Activated CD8-positive, alpha-beta memory T cell treated with anti-CD3 and anti-CD28 coated beads, Interleukin-2, amount 50 U/mL, for 4 hours (primary cell): ENCODE measurements at regions not wholly inside any gene's neighbourhood (a gene's known extent, or its start where the extent isn't known, plus 50 kb on each side); places are given as distances from the start of the nearest gene placed in this dataset.

ENCODE experiments used
- DNase-seq: peaks from one replicate; pipeline ENCODE4 v3.0.0-alpha.2; 2020

GRCh38 chr14:62027958-62028357, 265.7 kb downstream of the SNAPC1 start:
- DNase-seq: no peak

DNA sequence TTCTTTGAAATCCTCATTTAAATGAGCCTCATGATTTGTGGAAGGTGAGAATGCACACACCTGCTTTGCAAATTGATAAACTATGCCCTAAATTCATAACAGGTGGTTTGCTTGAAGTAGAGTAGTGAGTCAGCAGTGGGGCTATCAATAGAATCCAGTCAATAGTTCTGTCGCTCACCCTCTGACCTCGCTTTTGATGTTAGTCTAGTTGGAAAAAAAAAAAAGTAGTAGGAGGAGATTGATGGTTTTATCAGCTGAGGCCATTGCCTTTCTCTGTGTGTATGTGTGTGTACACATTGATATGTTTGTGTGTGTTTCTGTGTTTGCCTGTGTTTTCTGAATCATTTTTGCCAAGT, 267.3 kb downstream of the SNAPC1 start:
- DNase-seq: no peak

DNA sequence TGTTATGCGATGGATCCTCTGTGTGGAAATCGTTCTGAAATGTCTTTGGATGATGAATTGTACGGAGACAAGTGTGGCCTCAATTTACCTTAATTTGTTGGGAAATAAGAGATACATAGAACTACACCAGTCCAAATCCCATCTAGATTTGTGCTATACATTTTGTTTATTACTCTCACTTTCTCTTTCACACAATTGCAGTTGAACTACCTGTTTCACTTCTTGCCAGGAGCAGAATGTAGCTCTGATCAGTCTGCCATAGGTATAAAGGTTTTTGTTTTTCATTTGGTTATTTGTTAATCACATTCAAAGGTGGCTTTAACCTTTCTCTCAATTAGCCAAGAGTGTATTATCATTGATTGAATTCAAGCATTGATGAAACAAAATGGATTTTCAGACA, 268.2 kb downstream of the SNAPC1 start:
- no peak for DNase-seq

DNA sequence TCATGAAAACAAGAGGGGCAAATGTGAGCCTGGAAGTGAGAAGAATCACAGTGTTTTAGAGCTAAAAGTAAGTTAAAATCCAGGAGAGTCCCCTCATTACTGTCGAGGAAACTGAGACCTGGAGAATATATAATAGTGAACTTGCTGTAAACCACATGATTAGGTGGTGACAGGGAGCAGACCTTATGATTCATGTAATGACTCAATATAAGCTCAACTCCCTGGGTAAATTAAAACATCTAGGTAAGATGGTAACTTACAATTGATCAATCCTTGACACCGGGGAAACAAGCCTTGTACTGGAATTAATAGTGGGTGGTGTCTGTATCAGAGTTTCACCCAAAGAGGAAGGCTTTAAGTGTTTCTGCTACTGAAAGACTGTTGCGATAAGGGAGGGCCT, 269.3 kb downstream of the SNAPC1 start:
- DNase-seq: no peak

DNA sequence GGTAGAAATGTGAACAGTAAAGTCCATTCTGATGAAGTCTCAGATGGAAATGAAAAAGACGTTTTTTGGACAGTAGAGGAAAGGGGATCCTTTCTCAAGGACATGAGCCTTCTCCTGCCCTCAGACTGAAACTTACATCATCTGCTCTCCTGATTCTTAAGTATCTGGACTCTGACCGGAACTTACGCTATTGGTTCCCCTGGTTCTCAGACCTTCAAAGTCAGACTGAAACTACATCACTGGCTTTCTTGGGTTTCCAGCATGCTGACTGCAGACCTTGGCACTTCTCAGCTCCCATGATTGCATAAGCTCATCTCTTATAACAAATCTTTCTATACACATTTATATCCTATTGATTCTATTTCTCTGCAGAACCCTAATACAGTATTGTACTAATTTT, 291.0 kb downstream of the SNAPC1 start:
- DNase-seq: no peak

- no peak for DNase-seq
Observed at GRCh38 chr14:62056789-62057188, 294.6 kb downstream of the SNAPC1 start.

DNA sequence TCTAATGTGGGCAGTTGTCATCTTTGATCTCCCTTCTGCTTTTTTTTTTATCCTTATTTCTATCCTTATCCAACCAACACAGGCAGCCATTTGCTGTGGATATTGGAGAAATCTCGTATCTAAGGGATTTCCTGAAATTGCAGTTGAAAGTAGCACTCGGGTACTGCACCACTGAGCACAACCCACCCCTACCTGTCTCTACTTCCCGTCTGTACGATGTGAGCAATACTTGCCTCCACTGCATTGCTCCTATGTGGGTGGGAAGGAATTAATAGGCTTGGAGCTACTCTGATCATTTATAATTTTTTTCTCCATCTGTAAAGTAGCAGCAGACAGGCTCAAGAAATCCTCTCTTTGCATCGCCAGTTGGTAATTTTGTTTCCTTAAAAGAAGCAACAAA, 300.4 kb downstream of the SNAPC1 start:
- DNase-seq: no peak

GRCh38 chr14:62064751-62065323, 302.6 kb downstream of the SNAPC1 start:
- no peak for DNase-seq

DNA sequence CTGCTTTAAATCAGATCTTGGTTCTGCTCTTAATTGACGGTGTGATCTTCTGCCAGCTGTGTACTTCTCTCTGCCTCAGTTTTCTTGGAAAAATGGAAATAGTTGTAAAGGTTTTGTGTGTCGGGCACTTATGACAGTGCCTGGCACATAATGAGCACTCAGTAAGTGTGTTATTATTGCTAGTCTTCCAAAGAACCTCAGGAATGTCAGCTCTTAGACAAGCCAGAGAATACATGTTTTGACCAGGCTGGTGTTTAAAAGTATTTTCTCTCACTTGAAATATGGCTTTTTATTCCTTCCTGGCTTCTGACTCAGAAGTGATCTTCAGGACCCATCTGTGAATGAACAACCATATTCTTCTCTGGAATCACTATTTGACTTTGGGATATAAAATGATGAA, 304.1 kb downstream of the SNAPC1 start:
- DNase-seq: no peak

DNA sequence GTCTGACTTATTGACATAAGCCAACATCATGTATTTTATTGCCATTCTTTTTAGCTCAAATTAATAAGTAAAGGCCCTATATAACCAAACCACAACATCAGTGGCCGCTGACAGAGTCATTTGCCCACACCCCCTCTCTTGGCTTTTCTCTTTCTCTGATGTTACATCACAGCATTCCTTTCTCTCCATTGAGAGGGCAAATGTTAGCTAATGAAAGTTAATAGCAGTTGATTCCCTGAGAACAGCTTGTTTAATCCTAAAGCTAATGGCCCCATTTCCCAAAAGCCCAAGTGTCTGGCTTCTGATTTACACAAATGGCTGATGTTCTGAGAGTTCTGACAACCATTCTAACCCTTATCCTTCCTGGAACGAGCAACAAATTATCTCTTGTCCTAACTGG, 308.8 kb downstream of the SNAPC1 start:
- DNase-seq: no peak

GRCh38 chr14:62076368-62076767, 314.1 kb downstream of the SNAPC1 start:
- DNase-seq: no peak

GRCh38 chr14:62076825-62077605, 314.8 kb downstream of the SNAPC1 start:
- DNase-seq: no peak

DNA sequence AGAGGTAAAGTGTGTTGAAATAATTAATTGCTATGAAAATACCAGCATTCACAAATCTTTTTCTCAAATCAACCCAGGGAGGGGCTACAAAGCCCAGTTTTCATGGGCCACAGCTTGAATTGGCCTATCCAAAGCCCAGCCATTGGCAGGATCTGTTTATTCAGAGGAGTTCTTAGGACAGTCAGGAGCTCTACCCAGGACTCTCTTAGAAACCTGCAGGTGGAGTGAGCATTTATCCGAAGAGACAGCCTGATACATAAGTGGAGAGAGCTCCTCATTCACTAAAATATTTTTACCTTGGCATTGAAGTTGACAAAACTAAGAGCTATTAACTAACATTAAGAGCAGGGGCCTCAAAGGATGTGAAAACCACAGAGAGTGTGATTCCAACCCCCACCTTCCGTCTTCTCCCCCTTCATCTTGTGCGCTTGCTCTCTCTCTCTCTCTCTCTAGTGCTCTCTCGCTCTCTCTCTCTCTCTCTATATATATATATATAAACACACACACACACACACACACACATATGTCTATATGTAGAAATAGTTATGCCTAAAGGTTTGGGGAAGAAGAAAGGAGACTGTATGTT, 315.5 kb downstream of the SNAPC1 start:
- no peak for DNase-seq

DNA sequence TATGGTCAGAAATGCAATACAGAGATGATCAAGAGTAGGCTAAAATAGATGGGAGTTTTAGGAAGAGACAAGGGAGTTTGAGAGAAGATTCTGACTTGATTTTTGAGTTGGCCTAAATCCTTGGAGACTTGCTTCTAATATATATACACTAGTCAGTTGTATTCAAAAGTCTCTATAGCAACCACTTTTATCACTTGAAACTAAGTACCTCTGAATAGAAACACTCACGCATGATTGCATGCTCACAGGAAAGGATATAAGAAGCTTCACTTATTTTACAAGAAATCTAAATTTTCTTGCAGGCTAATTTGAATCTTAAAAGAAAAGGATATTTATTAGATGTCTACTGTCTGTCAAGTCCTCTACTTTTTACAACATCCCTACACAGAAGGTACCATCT, 316.8 kb downstream of the SNAPC1 start:
- no peak for DNase-seq

GRCh38 chr14:62081012-62081612, 318.9 kb downstream of the SNAPC1 start:
- no peak for DNase-seq

DNA sequence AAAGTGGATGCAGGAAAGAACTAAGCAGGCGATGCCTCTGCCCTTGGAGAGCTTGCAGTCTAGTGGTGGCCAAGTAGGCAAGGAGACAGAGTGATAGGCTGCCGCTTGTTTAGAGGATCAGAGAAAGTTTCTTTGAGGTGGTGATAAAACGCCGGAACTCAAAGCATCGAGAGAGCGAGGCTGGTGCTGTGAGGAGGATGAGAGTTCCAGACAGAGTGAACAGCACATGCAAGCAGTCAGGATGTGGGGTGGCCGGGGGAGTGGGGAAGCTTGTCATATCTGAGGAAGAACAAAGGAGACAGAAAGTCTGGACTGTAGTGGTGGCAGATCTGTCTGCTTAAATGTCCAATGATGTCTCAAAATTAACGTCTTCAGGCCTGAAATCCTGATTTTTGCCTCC, 319.7 kb downstream of the SNAPC1 start:
- DNase-seq: no peak

DNA sequence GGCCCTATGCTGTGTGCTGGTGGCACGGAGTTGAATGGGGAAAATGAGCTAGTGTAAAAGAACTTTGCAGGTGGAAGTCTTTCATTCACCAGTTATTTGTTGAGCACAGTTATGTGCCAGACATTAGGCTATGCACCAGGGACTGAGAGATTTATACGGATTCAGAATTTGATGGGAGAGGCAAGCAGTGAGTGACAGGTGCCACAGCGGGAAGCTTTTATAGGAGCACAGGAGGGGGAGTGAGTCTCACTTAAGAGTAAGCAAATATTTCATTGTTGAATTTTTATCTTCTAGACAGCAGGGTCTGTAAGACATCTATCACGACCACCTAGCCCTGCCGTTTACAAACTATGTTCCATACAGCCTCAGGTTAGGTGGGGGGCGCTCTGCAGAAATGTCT, 320.6 kb downstream of the SNAPC1 start:
- DNase-seq: no peak

DNA sequence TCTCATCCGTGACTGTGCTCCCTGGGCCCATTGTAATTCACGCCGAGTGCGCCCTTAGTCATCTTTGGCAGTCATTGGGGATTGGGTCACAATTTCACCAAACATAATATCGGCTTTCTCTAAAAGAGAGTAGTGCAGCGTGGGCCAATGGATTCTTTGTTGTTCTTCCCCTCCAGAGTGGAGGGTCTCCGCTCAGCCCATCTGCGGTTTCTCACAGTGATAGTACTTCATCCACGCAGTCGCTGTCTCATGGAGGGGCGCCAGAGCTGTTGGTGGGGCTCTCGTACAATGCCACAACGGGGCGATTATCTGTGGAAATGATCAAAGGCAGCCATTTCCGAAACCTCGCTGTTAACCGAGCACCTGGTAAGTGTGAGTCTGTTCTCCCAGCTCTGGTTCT, 321.8 kb downstream of the SNAPC1 start:
- no peak for DNase-seq

DNA sequence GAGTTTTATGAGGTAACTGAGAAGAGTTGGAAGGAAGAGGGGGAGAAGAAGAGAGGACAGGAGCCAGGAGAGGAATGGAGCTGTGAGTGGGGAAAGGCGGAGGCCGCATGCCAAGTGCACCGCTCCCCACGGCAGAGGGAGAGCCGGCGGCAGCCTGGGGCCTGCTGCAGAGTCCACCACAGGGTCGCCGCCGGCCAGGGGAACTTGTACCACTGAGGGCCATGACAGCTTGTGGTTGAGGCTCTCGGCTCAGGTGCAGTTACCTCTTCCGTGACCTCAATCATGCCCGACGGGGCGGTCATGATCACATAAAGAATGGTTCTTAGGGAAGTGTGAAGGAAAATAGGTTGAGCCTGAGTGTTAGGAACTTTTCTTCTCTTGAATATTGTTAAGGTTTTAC, 325.0 kb downstream of the SNAPC1 start:
- no peak for DNase-seq

DNA sequence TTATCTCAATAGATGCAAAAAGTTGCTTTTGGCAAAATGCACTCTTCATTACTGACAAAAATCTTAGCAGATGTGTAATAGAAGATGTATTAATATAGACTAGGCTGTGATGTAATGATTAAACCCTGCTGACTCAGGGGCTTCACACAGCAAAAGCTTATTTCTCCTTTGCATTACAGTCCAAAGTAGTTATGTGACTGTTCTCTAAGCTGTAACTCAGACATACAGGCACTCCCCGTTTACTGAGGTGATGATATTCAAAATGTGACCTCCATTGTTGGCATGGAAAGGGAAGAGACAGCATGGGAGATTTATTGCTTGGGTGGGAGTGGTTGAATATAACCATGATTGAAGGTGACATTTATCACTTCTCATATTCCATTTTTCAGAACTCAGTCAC, 331.5 kb downstream of the SNAPC1 start:
- no peak for DNase-seq

GRCh38 chr14:62097072-62097471, 334.9 kb downstream of the SNAPC1 start:
- no peak for DNase-seq

DNA sequence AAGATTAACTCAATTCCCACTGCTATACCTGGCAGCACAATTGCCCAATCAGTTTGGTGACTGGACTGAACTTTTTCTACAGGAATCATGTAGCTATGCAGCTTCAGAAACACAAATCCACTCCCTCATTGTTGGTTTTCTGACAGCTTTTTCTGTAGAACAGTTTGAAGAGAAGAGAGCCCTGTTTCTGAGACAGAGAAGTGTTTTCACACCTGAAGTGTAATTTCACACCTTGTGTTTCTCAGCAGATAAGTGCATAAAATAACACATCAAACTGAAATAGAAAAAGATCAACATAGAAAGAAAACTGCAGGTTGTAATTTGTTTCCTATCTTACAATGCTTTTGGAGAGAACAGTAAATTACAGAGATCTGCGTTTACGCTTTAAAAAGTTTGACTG, 335.6 kb downstream of the SNAPC1 start:
- DNase-seq: no peak

GRCh38 chr14:62098357-62098756, 336.1 kb downstream of the SNAPC1 start:
- DNase-seq: no peak

DNA sequence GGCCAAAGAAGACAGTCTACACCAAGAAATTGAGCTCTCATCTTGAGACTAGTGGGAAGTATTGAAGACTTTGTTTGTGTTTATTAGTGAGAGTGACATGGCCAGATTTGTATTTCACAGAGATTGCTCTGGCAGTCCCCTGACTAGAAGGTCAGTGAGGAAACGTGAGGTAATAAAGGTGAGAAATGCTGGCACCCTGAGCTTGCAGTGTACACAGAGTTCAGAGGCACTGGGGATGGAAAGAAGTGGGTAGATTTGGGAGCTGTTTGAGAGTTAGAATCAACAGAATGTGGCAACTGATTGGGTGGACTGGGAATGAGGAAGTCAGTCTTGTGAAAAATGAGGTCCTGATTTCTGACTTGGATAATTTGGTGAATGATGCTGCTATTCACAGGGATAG, 336.9 kb downstream of the SNAPC1 start:
- no peak for DNase-seq
